ENCODE measurements at regions not wholly inside any gene's neighbourhood (a gene's known extent, or its start where the extent isn't known, plus 50 kb on each side); places are given as distances from the start of the nearest gene placed in this dataset.

GRCh38 chr9:135244271-135245221 lies 157.1 kb downstream of the OLFM1 start:
- TF ChIP-seq CTCF (IDR thresholded peaks at IDR 0.05), result no peak
- TF ChIP-seq EZH2 (IDR thresholded peaks at IDR 0.05), result no peak
- TF ChIP-seq EZH2phosphoT487 (IDR thresholded peaks at IDR 0.05), result no peak
